AG10803 (cell line): ENCODE measurements at regions not wholly inside any gene's neighbourhood (a gene's known extent, or its start where the extent isn't known, plus 50 kb on each side); places are given as distances from the start of the nearest gene placed in this dataset.

ENCODE experiments used
- DNase-seq: peaks from one replicate; pipeline ENCODE4 v3.0.0; 2010; ENCODE audit warnings: low read depth
- H3K4me3 ChIP-seq: 2 replicates; pipeline ENCODE4 v1.5.1; 2011; ENCODE audit warnings: mild to moderate bottlenecking, low read length, control low read depth
- CTCF ChIP-seq: conservative IDR thresholded peaks from 2 replicates; pipeline ENCODE4 v1.5.1; 2011; ENCODE audit warnings: mild to moderate bottlenecking, low read length, control low read depth, inconsistent platforms

GRCh38 chr3:127405010-127405598 is 117.3 kb upstream of the PRR20G start:
- TF ChIP-seq CTCF = no peak
- H3K4me3 ChIP-seq = no peak overlapping the region
- DNase-seq = no peak

GRCh38 chr3:127404221-127405009 is 116.6 kb upstream of the PRR20G start:
- TF ChIP-seq CTCF = no peak
- no peak for DNase-seq

GRCh38 chr3:127403795-127404194 is 115.9 kb upstream of the PRR20G start:
- TF ChIP-seq CTCF = no peak
- DNase-seq = no peak
- no peak overlapping the region for H3K4me3 ChIP-seq

More at GRCh38 chr3:127404221-127405009, 116.6 kb upstream of the PRR20G start:
- no peak overlapping the region for H3K4me3 ChIP-seq

DNA sequence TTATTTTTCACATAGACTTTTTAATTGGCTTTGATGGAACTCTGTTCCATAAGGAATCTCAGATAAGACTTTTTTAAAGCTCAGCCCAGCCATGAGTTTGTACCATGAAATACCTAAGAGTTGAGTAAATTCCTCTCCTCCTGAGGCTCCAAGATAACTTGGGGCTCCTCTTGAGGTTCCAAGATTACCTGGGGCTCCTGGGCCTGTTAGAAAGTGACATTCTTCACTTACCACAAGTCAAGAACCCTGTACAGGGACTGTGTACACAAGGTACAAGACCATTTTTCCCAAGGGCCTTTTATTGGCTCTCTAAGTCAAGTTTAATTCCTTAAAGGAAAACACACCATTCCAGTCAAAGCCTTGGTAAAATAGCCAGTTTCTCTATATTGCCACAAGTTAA is 111.3 kb upstream of the PRR20G start:
- no peak for DNase-seq
- no peak for TF ChIP-seq CTCF
- H3K4me3 ChIP-seq = no peak overlapping the region

- no peak overlapping the region for H3K4me3 ChIP-seq
- DNase-seq = no peak
- TF ChIP-seq CTCF = no peak
Measured at GRCh38 chr3:127396473-127396872, 108.6 kb upstream of the PRR20G start.

DNA sequence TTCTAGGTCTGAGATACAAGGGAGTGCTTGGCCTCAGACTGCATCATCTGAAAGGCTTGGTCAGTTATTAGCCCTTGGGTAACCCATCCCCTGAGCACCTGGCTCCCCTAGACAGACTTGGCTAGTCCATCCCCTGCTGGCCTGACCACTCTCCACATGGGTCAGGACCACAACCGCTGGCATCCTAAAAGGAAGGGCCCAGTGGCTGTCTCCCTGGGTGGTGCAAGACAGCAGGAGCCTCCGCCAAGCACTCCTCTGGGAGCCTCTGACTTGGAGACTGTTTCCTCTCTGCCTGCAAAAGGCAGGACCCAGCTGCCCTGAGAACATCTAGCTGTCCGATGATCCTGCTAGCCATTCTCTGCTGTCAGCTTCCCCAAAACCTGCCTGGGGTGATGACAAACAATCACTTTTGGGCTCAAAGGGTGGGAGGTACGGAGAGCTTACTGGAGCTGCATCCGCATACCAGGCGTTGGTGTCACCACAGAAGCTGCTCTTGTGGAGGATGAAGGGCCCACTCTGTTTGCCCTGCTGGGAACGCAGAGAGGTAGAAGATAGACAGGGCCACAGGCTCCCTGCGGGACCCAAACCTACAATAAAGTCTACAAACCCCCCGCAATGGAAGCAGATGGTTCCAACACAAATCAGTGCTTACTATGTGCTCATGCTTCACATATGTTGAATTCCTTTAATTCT is 108.0 kb upstream of the PRR20G start:
- no peak for DNase-seq
- TF ChIP-seq CTCF = no peak
- no peak overlapping the region for H3K4me3 ChIP-seq
